ENCODE measurements at regions not wholly inside any gene's neighbourhood (a gene's known extent, or its start where the extent isn't known, plus 50 kb on each side); places are given as distances from the start of the nearest gene placed in this dataset.

- TF ChIP-seq POLR2A (IDR thresholded peaks at IDR 0.05; ENCODE audit: low read depth, low read length) (no peak), TAF1 (IDR thresholded peaks at IDR 0.05; ENCODE audit: low read depth, low read length) (no peak), POLR2AphosphoS5 (IDR thresholded peaks at IDR 0.05; ENCODE audit: low read depth, low read length) (no peak)
These were observed 318.7 kb downstream of the PCDH18 start for GRCh38 chr4:137213372-137214173.
